AG10803 (cell line): ENCODE measurements at regions not wholly inside any gene's neighbourhood (a gene's known extent, or its start where the extent isn't known, plus 50 kb on each side); places are given as distances from the start of the nearest gene placed in this dataset.

Source experiments
- DNase-seq: peaks from one replicate; pipeline ENCODE4 v3.0.0; 2010; ENCODE audit warnings: low read depth
- H3K4me3 ChIP-seq: 2 replicates; pipeline ENCODE4 v1.5.1; 2011; ENCODE audit warnings: mild to moderate bottlenecking, low read length, control low read depth
- TF ChIP-seq, protein P1 (sequence below): conservative IDR thresholded peaks from 2 replicates; pipeline ENCODE4 v1.5.1; 2011; ENCODE audit warnings: mild to moderate bottlenecking, low read length, control low read depth, inconsistent platforms

DNA sequence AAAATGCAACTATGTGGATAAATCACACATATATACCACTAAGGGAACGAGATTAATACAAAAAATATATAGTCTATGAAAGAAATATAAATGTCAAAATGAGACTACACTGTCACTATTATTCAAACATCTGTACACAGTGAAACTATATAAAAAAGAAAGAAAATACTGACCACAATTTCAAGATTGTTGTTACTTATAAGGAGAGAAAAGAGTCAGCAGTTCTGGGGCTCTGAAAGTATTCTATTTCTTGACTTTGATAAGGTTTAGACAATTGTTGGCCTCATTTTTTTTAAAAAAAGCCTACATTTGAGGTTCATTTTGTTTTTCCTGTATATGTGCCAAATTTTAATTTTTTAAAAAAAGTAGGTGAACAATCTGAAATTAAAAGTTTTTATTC is 319.3 kb upstream of the CHRM3 start:
- TF ChIP-seq, protein P1, sequence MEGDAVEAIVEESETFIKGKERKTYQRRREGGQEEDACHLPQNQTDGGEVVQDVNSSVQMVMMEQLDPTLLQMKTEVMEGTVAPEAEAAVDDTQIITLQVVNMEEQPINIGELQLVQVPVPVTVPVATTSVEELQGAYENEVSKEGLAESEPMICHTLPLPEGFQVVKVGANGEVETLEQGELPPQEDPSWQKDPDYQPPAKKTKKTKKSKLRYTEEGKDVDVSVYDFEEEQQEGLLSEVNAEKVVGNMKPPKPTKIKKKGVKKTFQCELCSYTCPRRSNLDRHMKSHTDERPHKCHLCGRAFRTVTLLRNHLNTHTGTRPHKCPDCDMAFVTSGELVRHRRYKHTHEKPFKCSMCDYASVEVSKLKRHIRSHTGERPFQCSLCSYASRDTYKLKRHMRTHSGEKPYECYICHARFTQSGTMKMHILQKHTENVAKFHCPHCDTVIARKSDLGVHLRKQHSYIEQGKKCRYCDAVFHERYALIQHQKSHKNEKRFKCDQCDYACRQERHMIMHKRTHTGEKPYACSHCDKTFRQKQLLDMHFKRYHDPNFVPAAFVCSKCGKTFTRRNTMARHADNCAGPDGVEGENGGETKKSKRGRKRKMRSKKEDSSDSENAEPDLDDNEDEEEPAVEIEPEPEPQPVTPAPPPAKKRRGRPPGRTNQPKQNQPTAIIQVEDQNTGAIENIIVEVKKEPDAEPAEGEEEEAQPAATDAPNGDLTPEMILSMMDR: no peak
- DNase-seq: no peak
- H3K4me3 ChIP-seq: no peak overlapping the region

DNA sequence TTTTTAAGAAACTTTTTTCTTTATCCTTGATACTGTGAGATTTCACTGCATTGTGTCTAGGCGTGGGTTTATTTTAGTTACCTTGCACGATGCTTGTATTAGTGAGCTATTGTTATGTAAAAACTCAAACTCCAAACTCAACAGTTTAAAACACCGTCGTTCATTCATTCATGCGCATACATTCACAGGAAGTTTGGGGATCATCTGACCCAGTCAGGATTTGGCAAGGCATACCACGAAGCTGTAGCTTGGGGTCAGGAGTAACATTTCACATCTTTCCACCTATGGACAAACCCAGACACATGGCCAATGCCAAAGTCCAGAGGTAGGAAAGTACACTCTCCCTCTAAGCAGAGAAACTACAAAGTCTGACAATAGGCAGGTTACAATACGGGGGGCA is 324.6 kb upstream of the CHRM3 start:
- DNase-seq: no peak
- TF ChIP-seq, protein P1: no peak
- no peak overlapping the region for H3K4me3 ChIP-seq

DNA sequence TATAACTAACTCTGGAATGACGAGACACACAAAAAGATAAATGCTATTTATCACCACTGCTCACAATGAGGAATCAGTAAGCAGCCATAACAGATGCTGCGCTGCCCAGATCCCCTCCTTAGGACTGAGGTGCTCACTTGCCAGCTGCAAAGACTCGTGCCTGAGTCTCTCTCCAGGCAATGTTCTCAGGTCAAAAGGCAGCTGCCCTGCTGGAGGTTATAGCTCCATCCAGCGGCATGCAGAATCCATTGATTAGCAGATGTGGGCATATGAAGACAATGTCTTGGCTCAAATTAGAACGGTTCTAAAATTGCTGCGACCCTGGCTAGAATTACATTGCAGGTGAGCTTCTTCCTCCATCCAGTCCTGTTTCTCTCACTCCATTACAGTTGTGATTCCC is 328.2 kb upstream of the CHRM3 start:
- TF ChIP-seq, protein P1: no peak

DNA sequence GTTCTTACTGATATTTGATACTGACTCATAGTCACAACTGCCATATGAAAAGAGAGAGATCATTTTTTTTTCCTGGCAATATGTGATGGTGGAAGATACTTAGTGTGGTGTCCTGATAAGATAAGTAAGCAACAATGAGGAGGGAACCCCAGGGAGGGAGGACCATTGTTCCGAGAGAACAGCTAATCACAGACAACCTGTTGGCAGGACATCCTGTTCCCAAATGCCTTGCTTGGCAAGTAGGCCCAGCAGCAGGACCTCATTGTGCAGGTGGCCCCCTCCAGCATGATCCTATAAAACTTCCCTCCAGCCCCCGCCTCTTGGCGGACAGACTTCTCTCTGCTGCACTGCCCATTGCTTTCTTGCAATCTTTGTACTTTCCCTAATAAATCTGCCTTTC is 329.4 kb upstream of the CHRM3 start:
- DNase-seq: no peak
- TF ChIP-seq, protein P1: no peak

More for the DNA sequence above, 328.2 kb upstream of the CHRM3 start:
- no peak for DNase-seq
- H3K4me3 ChIP-seq: no peak overlapping the region

DNA sequence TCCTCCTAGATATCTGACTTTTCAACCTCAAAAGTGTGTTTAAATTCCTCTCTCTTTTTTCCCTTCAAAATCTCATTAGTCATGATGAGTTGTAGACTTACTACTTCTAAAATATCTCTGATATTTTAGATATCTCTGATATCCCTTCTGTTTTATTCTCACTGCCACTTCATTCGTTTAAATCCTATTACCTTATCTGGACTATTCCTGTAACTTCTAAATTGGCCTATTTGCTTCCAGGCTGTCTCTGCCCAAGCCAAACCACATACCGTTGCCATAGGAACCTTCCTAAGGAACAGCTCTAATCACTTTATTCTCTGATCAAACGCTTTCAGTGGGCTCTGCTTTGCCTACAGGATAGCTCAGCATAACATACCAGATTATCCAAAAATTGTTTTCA is 333.1 kb upstream of the CHRM3 start:
- TF ChIP-seq, protein P1: no peak
- no peak for DNase-seq
- no peak overlapping the region for H3K4me3 ChIP-seq

More for the DNA sequence above, 329.4 kb upstream of the CHRM3 start:
- H3K4me3 ChIP-seq: no peak overlapping the region

DNA sequence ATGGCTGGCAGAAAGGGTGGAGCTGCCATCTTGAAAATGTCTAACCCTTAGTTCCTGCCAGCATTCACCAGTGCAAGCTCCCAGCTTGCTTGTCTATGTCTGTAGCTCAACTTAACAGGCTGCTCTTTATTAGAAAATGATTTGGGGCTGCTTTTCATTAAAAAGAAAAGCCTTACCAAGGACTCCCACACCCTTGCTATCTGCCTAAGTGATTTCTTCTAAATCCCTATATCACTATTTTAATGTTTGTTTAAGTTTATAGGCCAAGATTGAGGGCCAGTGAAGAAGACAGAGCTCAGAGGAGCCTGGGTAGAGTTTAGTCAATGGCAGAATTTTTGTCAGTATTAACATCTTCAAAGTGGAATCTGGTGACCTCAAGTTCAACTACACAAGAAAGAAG is 336.8 kb upstream of the CHRM3 start:
- DNase-seq: no peak
- TF ChIP-seq, protein P1: no peak
- H3K4me3 ChIP-seq: no peak overlapping the region

DNA sequence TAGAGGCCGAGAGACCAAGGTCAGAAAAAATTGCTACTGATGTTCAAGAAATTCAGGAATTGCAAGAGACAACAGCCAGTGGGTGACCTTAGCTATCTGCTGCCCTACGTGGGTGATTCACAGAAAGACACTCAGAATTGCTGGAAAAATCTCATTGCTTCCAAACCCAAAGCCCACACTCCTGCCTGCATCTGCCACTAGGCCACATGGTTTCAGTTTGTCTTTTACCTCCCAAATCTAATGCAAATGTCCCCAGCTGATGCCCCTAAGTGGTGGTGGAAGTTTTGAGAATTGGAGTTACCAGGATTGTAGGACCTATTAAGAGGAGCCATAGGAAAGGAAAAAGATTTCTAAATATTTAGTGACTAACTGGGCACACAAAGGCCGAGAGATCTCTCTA is 341.5 kb upstream of the CHRM3 start:
- no peak overlapping the region for H3K4me3 ChIP-seq
- DNase-seq: no peak

More for the DNA sequence above, 341.5 kb upstream of the CHRM3 start:
- TF ChIP-seq, protein P1: no peak
